IMR-90 (cell line): ENCODE measurements at regions not wholly inside any gene's neighbourhood (a gene's known extent, or its start where the extent isn't known, plus 50 kb on each side); places are given as distances from the start of the nearest gene placed in this dataset.

ENCODE experiments used
- ATAC-seq: fragments of 200-7000 bp; cut with Tn5 transposase; 2 replicates; pipeline ENCODE4 v1.9.1; 2020; ENCODE audit warnings: low read depth, mild to moderate bottlenecking, moderate library complexity
- BruUV-seq: library from RNA; stranded (reverse); fragments of 400-500 nt; replicated peaks from 2 replicates; lab custom pipeline; 2021; lab: Mats Ljungman, UMichigan
- CTCF ChIA-PET: fragments of 300-600 bp; formaldehyde crosslinking; extraction: SDS; loops from one replicate; lab custom pipeline; 2021; ENCODE audit warnings: antibody characterized with exemption; lab: Yijun Ruan, JAX
- POLR2A ChIA-PET: fragments of 300-600 bp; sonication (Branson Sonifier 250); formaldehyde crosslinking; loops from one replicate; lab custom pipeline; 2022; ENCODE audit warnings: antibody characterized with exemption; ENCODE audit not compliant: unreplicated experiment; lab: Charles Lee
- DNase-seq: peaks from one replicate; pipeline ENCODE4 v3.0.0; 2013
- H2AFZ ChIP-seq: replicated peaks from 2 replicates; pipeline ENCODE3; 2013; ENCODE audit warnings: low read length, mild to moderate bottlenecking; ENCODE audit not compliant: poor library complexity
- H2AK5ac ChIP-seq: 2 replicates; pipeline ENCODE4 v1.6.1; 2013; ENCODE audit warnings: low read depth, low read length, inconsistent platforms
- H2AK9ac ChIP-seq: replicated peaks from 2 replicates; pipeline ENCODE3; 2013; ENCODE audit warnings: mild to moderate bottlenecking, low read depth, low read length, moderate library complexity; ENCODE audit not compliant: poor library complexity
- H2BK120ac ChIP-seq: 2 replicates; pipeline ENCODE4 v1.6.1; 2013; ENCODE audit warnings: low read depth, low read length, inconsistent platforms
- H2BK15ac ChIP-seq: 3 replicates; pipeline ENCODE4 v1.6.1; 2013; ENCODE audit warnings: low read depth, low read length, inconsistent platforms
- H2BK20ac ChIP-seq: 2 replicates; pipeline ENCODE4 v1.6.1; 2013; ENCODE audit warnings: low read depth, mild to moderate bottlenecking, inconsistent platforms, low read length, moderate library complexity
- H2BK5ac ChIP-seq: 2 replicates; pipeline ENCODE4 v1.6.1; 2013; ENCODE audit warnings: mild to moderate bottlenecking, low read depth, low read length, inconsistent platforms; ENCODE audit not compliant: poor library complexity, severe bottlenecking
- H3K14ac ChIP-seq: replicated peaks from 2 replicates; pipeline ENCODE4 v1.6.1; 2013; ENCODE audit warnings: low read depth, low read length, inconsistent platforms
- H3K18ac ChIP-seq: 2 replicates; pipeline ENCODE4 v1.6.1; 2013; ENCODE audit warnings: low read depth, low read length, control low read depth
- H3K23ac ChIP-seq: 2 replicates; pipeline ENCODE4 v1.6.1; 2013; ENCODE audit warnings: low read depth, low read length, inconsistent platforms
- H3K27ac ChIP-seq: 2 replicates; pipeline ENCODE4 v1.5.1; 2013; ENCODE audit warnings: mild to moderate bottlenecking, control low read depth, low read length; ENCODE audit not compliant: insufficient read depth
- H3K27me3 ChIP-seq: 2 replicates; pipeline ENCODE4 v1.6.1; 2013; ENCODE audit warnings: low read length; ENCODE audit not compliant: control insufficient read depth, insufficient read depth
- H3K36me3 ChIP-seq: 2 replicates; pipeline ENCODE4 v1.6.1; 2013; ENCODE audit warnings: low read length, mixed read lengths; ENCODE audit not compliant: control insufficient read depth, insufficient read depth
- H3K4ac ChIP-seq: 2 replicates; pipeline ENCODE4 v1.6.1; 2013; ENCODE audit warnings: low read depth, low read length, inconsistent platforms
- H3K4me1 ChIP-seq: 2 replicates; pipeline ENCODE4 v1.6.1; 2013; ENCODE audit warnings: low read length, mixed read lengths; ENCODE audit not compliant: control insufficient read depth, insufficient read depth
- H3K4me2 ChIP-seq: 2 replicates; pipeline ENCODE4 v1.6.1; 2013; ENCODE audit warnings: low read depth, mild to moderate bottlenecking, control low read depth, low read length, moderate library complexity
- H3K4me3 ChIP-seq: 2 replicates; pipeline ENCODE4 v1.5.1; 2013; ENCODE audit warnings: low read depth, mild to moderate bottlenecking, control low read depth, low read length, moderate library complexity; ENCODE audit not compliant: insufficient read depth
- H3K56ac ChIP-seq: 2 replicates; pipeline ENCODE4 v1.6.1; 2013; ENCODE audit warnings: low read length, inconsistent platforms; ENCODE audit not compliant: insufficient read depth; ENCODE audit errors: extremely low read depth
- H3K79me1 ChIP-seq, 2 experiments: 2 replicates each; pipeline ENCODE4 v1.6.1; 2013; ENCODE audit warnings: low read length in 2 of 2, inconsistent platforms in 1 of 2, low read depth in 1 of 2
- H3K9ac ChIP-seq: 2 replicates; pipeline ENCODE4 v1.6.1; 2013; ENCODE audit warnings: low read depth, low read length, control low read depth
- H3K9me1 ChIP-seq: 2 replicates; pipeline ENCODE4 v1.6.1; 2013; ENCODE audit warnings: low read length, inconsistent platforms; ENCODE audit not compliant: insufficient read depth
- H3K9me3 ChIP-seq: 2 replicates; pipeline ENCODE4 v1.6.1; 2013; ENCODE audit warnings: low read length; ENCODE audit not compliant: control insufficient read depth, insufficient read depth
- H4K20me1 ChIP-seq: 2 replicates; pipeline ENCODE4 v1.6.1; 2013; ENCODE audit warnings: low read length, inconsistent platforms; ENCODE audit not compliant: insufficient read depth
- H4K5ac ChIP-seq: 2 replicates; pipeline ENCODE4 v1.6.1; 2013; ENCODE audit warnings: mild to moderate bottlenecking, low read depth, low read length, control low read depth
- H4K8ac ChIP-seq, 2 experiments: 2 replicates each; pipeline ENCODE4 v1.6.1; 2013; ENCODE audit warnings: low read depth in 2 of 2, low read length in 2 of 2, control low read depth in 1 of 2, inconsistent platforms in 1 of 2
- H4K91ac ChIP-seq: 2 replicates; pipeline ENCODE4 v1.6.1; 2013; ENCODE audit warnings: low read depth, low read length, inconsistent platforms; ENCODE audit not compliant: insufficient read depth
- CHD1 ChIP-seq: IDR thresholded peaks from 2 replicates; pipeline ENCODE4 v1.6.1; 2012; ENCODE audit warnings: low read depth, low read length, improper control_type of control experiment
- ELK1 ChIP-seq: fragments of 150-350 bp; IDR thresholded peaks from 2 replicates; pipeline ENCODE4 v1.6.1; 2016; ENCODE audit warnings: low read depth, mild to moderate bottlenecking, low read length, moderate library complexity, borderline replicate concordance
- FOS ChIP-seq: fragments of 150-350 bp; IDR thresholded peaks from 2 replicates; pipeline ENCODE4 v1.6.1; 2016; ENCODE audit warnings: low read depth, low read length
- MXI1 ChIP-seq: IDR thresholded peaks from 2 replicates; pipeline ENCODE4 v1.6.1; 2012; ENCODE audit warnings: low read depth, mild to moderate bottlenecking, low read length, moderate library complexity, borderline replicate concordance
- RAD21 ChIP-seq: IDR thresholded peaks from 2 replicates; pipeline ENCODE4 v1.6.1; 2012; ENCODE audit warnings: low read length, improper control_type of control experiment
- USF2 ChIP-seq: fragments of 150-350 bp; IDR thresholded peaks from 2 replicates; pipeline ENCODE4 v1.6.1; 2017; ENCODE audit warnings: mild to moderate bottlenecking, antibody characterized with exemption, low read length, low read depth
- WGBS, 2 experiments: methylation state at CpG; one replicate each; pipeline versions ENCODE4 v1.1.5 to v1.1.7; 2013; ENCODE audit warnings: missing lambda C conversion rate in 2 of 2; ENCODE audit not compliant: insufficient read length in 1 of 2; ENCODE audit errors: extremely low coverage in 2 of 2; 5-methylcytosine and 5-hydroxymethylcytosine counted together
- dilution Hi-C: fragments of 300-500 bp; cut with HindIII; formaldehyde crosslinking; loops from one replicate; pipeline ENCODE4 v1.14.3; 2018; ENCODE audit warnings: low sequenced_read_pairs; ENCODE audit not compliant: unreplicated experiment
- in situ Hi-C: fragments of 300-500 bp; cut with MboI; formaldehyde crosslinking; loops from 3 replicates; pipeline ENCODE4 v1.14.3; 2019; ENCODE audit warnings: low sequenced_read_pairs, inconsistent platforms, mixed read lengths
- intact Hi-C: fragments of 100-400 bp; cut with micrococcal nuclease; formaldehyde crosslinking; loops from 2 replicates; pipeline ENCODE4 v1.10.0; 2022

- CTCF ChIA-PET = no interaction called here
- intact Hi-C loops = no loop called here
- no peak overlapping the region for H2BK15ac ChIP-seq
- no peak overlapping the region for H3K4me3 ChIP-seq
- no peaks in the 10 kb centered on the region for H3K9me1 ChIP-seq
- no peaks in the 10 kb centered on the region for H3K36me3 ChIP-seq
- no peak overlapping the region for H3K27ac ChIP-seq
- peaks cover 5% of the 10 kb centered on the region for H3K9me3 ChIP-seq
- H3K4me1 ChIP-seq = no peaks in the 10 kb centered on the region
- TF ChIP-seq FOS (no peak), MXI1 (no peak), CHD1 (no peak), RAD21 (no peak), USF2 (no peak), ELK1 (no peak)
- no peak overlapping the region for H2BK5ac ChIP-seq
- H3K79me1 ChIP-seq = no peaks in the 10 kb centered on the region
- H3K27me3 ChIP-seq = no peaks in the 10 kb centered on the region
- no peak overlapping the region for H2BK120ac ChIP-seq
- no peak overlapping the region for H3K9ac ChIP-seq
- no peak overlapping the region for H4K91ac ChIP-seq
- no peak overlapping the region for H2AFZ ChIP-seq
- H4K5ac ChIP-seq = no peak overlapping the region
- no peak overlapping the region for H2AK9ac ChIP-seq
- no peak overlapping the region for H2AK5ac ChIP-seq
- no peak overlapping the region for H3K4ac ChIP-seq
- H4K20me1 ChIP-seq = no peaks in the 10 kb centered on the region
- WGBS, 2 experiments = no CpG with 5 or more reads among the region's 2 CpGs
- DNase-seq (no peak), ATAC-seq (no peak)
- no peak overlapping the region for H3K14ac ChIP-seq
- H3K4me2 ChIP-seq = no peak overlapping the region
- no peak overlapping the region for H2BK20ac ChIP-seq
- in situ Hi-C loops = no loop called here
- dilution Hi-C loops = no loop called here
- no peak overlapping the region for H3K56ac ChIP-seq
- no peak overlapping the region for H4K8ac ChIP-seq
- BruUV-seq = no TSS peak
- H3K18ac ChIP-seq = no peak overlapping the region
- H3K23ac ChIP-seq = no peak overlapping the region
- POLR2A ChIA-PET = no interaction called here
Observed at GRCh38 chr1:189121941-189122340, 1355.7 kb downstream of the BRINP3 start.
